IPS-NIHi7 (cell line): ENCODE measurements at regions not wholly inside any gene's neighbourhood (a gene's known extent, or its start where the extent isn't known, plus 50 kb on each side); places are given as distances from the start of the nearest gene placed in this dataset.

Experiments used
- DNase-seq: peaks from one replicate; pipeline ENCODE4 v3.0.0; 2012; ENCODE audit warnings: mixed read lengths; ENCODE audit errors: extremely low spot score

- DNase-seq = no peak
Observed at GRCh38 chr13:47178090-47178950, 281.5 kb upstream of the HTR2A start.

GRCh38 chr13:47175172-47175866 is 278.5 kb upstream of the HTR2A start:
- DNase-seq = no peak

- no peak for DNase-seq
Observed at GRCh38 chr13:47170971-47171370, 274.1 kb upstream of the HTR2A start.

GRCh38 chr13:47168618-47169017 is 271.8 kb upstream of the HTR2A start:
- DNase-seq = no peak

- DNase-seq = no peak
Observed at GRCh38 chr13:47168066-47168465, 271.2 kb upstream of the HTR2A start.

- no peak for DNase-seq
Observed at GRCh38 chr13:47166336-47166735, 269.5 kb upstream of the HTR2A start.

- DNase-seq = no peak
Observed at GRCh38 chr13:47159853-47160550, 263.1 kb upstream of the HTR2A start.

- no peak for DNase-seq
Observed at GRCh38 chr13:47158593-47158992, 261.7 kb upstream of the HTR2A start.

GRCh38 chr13:47148543-47148942 is 251.7 kb upstream of the HTR2A start:
- no peak for DNase-seq

GRCh38 chr13:47147812-47148119 is 250.9 kb upstream of the HTR2A start:
- no peak for DNase-seq

- no peak for DNase-seq
Observed at GRCh38 chr13:47146991-47147811, 250.3 kb upstream of the HTR2A start.

- no peak for DNase-seq
Observed at GRCh38 chr13:47146136-47146535, 249.3 kb upstream of the HTR2A start.

- no peak for DNase-seq
Observed at GRCh38 chr13:47144782-47145181, 247.9 kb upstream of the HTR2A start.

- DNase-seq = no peak
Observed at GRCh38 chr13:47142105-47142504, 245.3 kb upstream of the HTR2A start.

GRCh38 chr13:47139519-47139918 is 242.7 kb upstream of the HTR2A start:
- no peak for DNase-seq

- no peak for DNase-seq
Observed at GRCh38 chr13:47136504-47136941, 239.7 kb upstream of the HTR2A start.

GRCh38 chr13:47135800-47136503 is 239.1 kb upstream of the HTR2A start:
- no peak for DNase-seq

GRCh38 chr13:47134939-47135489 is 238.2 kb upstream of the HTR2A start:
- no peak for DNase-seq

- no peak for DNase-seq
Observed at GRCh38 chr13:47133011-47133445, 236.2 kb upstream of the HTR2A start.

GRCh38 chr13:47129461-47129860 is 232.6 kb upstream of the HTR2A start:
- DNase-seq = no peak

- DNase-seq = no peak
Observed at GRCh38 chr13:47126432-47126831, 229.6 kb upstream of the HTR2A start.
